Fibroblast of peridontal ligament (primary cell): ENCODE measurements at regions not wholly inside any gene's neighbourhood (a gene's known extent, or its start where the extent isn't known, plus 50 kb on each side); places are given as distances from the start of the nearest gene placed in this dataset.

Experiments
- DNase-seq: peaks from one replicate; pipeline ENCODE4 v3.0.0-alpha.2; 2010; ENCODE audit errors: extremely low read depth

DNA sequence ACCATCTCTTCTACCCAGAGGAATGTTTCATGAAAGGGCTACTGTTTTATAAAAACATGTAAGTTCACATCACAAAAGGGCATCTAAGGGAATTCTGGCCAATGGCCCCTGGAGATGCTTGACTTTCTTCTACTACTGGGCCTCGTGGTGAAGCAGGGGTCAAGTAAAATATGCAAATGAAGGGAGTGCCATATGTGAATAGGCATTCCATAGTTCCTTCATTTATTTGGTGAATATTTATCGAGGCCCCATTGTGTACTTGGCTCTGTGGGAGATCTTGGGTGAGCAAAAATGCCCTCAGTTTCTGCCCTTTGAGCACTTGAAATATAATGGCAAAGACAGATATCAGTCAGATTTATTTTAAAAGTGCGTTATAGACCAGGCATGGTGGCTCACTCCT, 101.3 kb upstream of the CACNA2D3 start:
- no peak for DNase-seq

DNA sequence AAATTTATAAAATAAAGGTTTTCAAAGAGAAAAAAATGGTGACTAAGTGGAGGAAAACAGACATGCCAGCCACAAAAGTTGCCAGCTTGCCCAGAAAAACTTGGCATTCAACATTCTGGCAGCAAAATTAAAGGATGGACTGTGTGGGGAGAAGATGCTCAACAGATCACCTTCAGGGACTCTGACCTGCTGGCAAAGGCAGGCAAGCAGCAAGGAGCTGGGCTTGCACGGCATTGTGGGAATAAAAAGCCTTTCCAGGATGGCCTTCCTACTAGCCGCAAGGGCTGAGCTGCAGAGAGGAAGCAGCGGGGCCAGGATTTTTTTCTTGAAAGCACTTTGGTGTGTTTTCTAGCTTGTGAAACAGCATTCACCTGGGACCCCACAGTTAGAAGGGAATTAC, 101.9 kb upstream of the CACNA2D3 start:
- no peak for DNase-seq

DNA sequence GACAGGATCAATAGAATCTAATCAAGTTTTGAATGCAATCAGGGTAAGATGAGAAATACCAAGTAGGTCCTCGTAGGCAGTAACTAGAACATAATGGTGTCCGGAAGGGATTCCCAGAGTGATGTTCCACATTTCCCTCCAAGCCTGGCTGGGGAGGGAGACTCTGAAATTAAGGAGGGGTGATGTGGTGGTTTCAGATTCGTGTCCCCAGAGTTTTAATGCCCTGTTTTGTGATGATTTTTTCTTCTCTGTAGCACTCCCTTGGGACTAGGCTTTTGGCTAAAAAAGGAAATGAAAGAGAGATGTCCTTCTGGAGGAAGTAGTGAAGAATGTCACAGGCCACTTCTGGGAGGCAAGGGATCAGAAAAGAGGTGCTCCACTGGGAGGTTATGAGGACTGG, 108.3 kb upstream of the CACNA2D3 start:
- no peak for DNase-seq

DNA sequence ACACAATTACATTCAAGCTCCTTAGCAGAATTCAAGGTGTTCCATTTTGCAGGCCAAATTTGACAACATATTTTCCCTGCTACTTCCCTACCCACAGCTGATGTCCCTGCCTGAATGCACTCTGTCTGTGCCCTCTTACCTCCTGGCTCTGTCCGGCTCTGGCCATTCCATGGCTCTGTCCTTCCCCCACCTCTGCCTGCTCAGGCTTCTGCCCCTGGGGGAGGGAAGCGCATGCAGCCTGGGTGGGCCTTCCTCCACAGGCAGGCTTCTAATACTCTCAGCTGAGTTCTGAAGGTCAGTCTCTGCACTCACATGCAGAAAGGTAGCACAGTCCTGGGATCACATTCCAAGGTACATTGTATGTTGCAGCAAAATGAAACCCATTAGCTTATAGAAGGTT, 113.6 kb upstream of the CACNA2D3 start:
- DNase-seq, result no peak

DNA sequence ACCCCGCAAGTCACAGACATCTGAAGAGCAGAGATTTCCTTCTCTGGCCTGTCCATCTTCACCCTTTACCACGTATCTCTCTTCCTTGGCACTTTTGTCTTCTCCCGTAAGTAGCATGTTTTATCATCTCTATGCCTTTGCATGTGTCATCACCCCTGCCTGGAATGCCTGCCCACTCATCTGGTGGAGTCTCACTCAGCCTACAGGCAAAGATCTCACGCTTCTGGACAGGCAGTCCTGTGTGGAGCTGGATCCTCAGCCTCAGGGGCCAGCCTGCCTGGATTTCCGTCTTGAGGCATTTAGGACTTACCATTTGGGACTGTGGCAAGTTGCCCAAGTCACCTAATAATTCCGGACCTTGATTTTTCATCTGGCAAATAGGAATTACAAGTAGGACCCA, 114.3 kb upstream of the CACNA2D3 start:
- no peak for DNase-seq

DNA sequence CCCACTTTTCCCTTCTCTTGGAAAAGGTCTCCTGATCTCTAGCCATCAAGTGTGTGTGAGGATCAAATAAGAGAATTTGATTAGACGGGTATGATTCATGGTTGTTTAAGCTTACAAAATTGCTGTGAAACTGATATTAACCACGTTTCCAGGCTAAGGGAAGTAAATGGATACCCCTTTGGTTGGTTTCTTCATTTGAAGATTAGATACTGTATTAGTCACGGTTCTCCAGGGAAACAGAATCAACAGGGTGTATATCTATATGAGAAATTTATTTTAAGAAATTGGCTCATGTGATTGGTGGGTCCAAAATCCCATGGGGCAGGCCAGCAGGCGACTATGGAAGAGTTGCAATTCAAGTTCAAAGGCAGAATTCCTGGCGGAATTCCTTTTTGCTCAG, 112.7 kb upstream of the SELENOK start:
- DNase-seq, result no peak

DNA sequence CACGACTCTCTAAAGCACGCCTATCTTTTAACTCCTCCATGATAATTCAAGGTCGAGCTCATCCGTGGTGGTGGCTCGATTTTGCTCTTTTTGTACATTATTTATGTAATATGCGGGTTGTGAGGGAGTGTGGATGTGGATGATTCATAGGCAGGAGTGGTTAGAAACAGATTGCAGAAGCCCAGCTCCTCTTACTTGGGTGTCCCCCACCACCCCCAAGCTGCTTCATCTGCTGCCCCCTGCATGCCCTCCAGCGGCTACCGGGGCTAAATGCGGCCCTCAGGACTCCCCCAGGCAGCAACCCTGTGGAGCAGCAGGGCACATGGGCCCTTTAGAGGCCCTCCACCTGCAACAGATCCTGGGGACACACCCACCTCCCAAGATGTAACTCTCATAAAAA, 111.5 kb upstream of the SELENOK start:
- no peak for DNase-seq

DNA sequence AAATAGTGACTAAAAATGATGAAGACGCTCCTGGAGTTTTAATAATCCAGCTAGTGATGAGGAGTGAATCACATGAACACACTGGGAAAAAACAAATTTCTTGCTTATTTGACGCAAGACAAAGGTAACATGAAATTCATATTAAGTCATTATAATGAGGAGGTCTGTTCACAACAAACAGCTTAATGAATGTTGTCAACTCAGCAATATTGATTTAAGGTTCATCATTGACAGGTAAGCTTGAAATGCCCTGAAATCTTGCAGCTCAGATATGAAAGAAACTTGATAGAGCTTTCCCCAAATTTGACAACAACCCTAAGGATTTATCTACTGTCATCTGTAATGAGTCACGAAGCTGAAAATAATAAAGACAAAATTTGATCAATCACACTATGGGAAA, 108.1 kb upstream of the SELENOK start:
- no peak for DNase-seq

DNA sequence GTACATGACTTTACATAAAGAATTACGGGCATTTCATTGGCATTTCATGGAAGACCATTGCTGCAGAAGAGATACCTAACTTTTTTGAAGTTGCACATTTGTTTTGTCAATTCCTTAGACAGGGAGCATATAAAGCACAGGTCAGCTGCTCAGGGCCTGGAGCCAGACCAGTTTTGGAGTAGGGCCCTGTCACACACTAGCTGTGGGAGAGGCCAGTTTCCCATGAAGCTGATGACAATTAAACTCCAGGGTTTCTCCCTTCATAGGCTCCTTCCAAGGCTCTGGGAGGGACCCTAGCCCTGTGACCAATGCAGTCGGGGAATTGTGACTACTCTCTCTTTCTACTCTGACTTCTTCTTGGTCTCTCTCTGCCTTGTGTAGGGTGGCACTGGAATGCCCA, 107.3 kb upstream of the SELENOK start:
- DNase-seq, result no peak

DNA sequence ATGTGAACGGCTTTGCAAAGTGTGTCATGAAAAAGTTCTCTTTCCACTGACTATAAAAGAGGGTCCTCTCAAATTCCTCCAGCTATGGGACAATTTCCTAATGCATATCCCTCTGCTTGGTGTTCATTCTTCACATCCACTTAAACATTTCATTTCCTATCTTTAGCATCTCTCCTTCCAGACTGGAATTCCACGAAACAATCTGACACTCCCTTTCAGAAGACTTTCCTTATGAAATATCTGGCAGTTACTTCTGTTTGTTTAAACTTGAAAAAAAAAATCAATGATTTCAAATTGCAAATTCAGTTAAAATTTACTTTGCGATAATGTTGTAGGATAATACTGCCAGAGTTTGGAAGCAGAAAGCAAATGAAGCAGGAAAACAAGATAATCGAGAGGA, 105.8 kb upstream of the SELENOK start:
- no peak for DNase-seq

DNA sequence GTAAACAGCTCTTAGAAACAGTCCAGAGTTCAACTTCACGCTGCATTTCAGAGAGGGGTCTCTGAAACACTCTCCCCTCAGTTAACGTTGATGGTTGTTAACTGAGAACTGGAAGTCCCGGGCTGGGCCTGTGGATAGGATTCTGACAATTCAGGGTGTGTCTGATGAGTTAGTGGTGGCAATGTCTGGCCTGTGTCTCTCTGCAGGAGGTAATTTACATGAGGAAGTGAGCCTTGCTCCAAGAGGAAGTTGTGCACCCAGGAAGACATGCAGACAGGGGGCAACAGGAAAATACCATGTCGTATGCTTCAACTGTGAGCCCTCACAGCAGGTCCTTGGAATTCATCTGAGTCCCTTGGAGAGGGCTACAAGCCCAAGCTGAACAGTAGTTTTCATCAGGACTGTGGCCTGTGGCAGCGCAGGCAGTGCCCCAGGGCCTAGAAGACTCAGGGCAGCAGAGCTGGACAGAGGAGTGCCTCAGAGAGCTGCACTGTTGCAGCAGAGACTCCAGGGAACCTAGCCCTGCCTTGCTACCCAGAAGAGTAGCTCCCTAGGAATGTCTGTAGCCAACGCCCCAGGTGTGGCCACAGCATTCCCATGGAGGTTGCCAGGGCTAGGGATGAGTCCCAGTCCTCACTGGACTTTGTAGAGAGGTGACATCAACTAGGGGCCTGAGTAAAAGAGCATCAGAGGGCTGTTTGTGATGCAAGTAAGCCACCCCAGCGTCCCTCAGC, 104.6 kb upstream of the SELENOK start:
- DNase-seq, result no peak

DNA sequence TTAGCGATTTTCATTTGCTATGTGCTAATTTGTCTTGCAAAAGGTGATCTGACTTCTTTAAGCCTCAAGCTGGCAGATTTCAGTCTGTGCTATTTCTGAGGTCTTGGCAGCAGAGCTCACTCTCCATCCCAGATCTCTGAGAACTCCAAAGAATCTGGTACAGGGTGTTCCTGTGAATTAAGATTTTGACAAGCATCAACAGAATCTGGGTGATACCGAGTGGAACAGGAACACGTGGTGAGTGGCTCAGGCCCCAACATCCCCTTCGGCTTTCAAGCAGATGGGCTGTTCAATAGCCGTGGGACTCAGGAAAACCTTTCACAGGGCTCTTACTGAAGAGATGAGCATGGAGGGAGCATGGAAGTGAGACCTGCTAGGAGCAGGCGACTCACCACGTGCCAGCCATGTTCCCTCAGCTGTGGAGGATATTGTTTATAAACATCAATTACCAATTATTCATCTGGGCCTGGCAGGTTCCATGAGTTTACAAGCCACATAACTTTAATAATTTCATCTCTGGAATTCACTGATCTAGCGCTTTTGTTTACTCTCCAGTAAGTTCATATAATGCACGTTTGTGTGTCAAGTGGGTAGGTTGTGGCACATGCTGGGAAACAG, 103.4 kb upstream of the SELENOK start:
- no peak for DNase-seq

DNA sequence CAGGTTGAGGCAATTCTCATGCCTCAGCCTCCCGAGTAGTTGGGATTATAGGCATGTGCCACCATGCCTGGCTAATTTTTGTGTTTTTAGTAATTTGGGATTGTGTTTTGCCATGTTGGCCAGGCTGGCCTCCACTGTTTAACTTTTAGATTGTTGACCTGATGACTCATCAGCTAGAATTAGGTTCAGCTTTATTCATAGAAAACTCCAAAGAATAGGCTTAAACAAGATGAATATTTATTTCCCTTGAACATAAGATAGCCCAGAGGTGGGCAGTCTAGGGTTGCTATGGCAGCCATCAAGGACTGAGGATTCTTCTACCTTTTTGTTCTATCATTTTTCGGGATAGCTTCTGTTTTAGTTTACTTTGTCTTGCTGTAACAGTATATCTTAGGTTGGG, 99.6 kb upstream of the SELENOK start:
- DNase-seq, result peak; percentile 3

DNA sequence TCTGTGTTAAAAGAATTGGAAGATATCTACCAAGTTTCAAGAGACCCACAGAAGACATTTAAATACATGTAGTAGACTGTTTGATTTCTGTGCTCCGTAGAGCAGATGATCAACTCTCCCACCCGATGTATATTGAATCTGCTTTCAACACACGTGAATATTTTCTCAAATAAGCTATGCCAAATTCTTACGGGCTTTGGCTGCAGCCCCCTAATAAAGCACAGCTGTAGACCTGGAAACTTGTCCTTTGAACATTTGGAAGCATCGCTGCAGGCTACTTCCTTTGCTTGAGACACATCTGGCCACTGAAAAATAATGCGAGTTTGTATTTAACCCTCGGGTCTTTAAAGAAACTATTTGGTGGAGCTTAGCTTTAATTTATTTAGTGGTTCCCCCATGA, 98.3 kb upstream of the SELENOK start:
- DNase-seq, result no peak

DNA sequence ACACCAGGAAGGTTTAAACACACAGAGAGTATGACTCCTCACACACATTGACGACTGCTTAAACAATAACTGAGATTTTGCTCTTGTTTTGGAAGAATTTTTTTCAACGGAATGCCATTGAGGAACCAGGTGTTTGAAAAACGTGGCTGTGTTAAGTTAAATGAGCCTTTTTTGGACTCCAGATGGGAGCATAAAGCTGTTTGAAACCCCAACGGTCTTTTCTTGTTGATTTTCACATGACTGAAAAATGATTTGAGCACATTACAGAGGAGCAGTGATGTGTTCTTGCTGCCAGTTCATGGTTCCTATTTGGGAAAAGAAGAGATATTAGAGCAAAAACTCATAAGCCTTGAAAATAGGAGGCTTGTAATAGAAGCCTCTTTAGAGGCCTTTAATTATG, 97.8 kb upstream of the SELENOK start:
- no peak for DNase-seq

DNA sequence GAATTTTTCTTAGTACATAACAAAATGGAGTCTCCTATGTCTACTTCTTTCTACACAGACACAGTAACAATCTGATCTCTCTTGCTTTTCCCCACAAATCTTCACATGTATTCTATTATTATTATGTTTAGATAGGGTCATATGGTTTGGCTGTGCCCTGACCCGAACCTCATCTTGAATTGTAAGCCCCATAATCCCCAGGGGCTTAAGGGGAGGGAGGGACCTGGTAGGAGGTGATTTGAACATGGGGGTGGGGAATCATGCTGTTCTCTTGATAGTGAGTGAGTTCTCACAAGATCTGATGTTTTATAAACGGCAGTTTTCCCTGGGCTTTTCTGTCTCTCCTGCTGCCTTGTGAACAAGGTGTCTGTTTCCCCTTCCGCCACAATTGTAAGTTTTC, 86.7 kb upstream of the SELENOK start:
- DNase-seq, result no peak

DNA sequence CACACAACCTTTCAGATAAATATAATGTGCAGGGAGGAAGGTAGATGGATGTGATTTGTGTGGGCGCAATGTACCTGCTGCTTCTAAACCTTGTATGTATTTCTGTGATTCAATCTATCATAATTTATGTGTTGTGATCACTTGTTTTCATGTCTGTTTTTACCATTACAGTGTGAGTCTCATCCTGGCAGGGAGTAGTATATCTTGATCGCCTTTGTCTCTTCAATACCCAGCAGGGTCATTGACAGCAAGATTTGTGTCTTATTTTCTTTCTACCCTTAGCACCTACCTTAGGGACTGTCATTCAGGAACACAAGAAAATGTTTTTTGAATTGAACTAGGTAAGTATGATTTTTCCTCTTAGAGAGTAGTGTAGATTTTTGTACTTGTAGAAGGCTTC, 83.7 kb upstream of the SELENOK start:
- no peak for DNase-seq

DNA sequence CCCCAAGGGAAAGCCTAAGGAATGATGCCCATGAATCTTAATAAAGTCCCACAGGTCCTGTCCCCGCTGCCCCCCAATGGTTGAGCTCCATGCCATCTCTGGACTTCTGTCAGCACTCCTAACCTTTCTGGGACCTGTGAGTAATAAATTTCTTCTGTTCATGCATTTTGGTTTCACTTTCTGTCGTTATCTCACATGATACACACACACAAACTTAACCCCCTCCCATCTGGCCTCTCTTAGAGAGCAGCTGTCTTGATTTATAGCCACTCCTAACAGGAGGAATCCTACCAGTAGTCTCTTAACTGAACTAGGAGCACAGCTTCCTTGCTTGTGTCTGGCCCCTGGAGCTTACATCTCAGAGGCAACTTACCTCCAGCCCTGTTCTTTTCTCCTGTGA, 82.7 kb upstream of the SELENOK start:
- DNase-seq, result no peak

DNA sequence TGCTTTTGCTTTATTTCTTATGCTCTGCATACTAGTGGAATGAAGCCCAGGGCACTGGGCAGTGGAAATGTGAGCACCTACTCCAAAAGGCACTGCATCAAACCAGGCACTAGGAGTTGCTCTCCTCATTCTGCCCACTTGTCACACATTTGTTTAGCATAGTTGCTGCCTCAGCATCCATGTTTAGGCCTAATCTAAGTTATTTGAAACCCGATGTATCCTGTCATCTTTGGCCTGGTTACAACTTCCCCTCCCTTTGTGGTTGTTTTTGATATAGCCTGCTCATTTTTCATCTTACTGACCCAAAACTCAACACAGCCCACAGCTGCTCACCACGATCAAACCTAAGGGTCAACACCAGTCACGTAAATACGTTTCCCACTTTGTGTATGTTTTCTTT, 82.2 kb upstream of the SELENOK start:
- DNase-seq, result no peak

DNA sequence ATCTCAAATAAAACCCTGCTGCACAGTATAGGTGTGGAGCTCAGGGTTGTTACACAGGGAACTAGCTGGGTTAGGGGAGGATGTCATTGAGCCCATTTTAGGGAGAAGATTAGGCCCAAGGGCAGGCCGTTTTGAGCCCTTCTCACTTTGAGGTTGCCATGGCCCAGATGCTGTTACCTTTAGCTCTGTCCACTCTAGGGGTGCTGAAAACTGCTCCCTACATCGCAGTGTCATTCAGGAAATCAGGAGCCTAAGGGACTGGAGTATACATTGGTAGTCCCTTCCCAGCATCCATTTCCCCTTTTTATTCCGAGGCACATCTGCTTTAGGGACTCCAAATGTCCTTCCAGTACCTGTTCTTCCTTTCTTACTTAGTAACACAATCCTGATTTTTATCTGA, 79.0 kb upstream of the SELENOK start:
- DNase-seq, result no peak

DNA sequence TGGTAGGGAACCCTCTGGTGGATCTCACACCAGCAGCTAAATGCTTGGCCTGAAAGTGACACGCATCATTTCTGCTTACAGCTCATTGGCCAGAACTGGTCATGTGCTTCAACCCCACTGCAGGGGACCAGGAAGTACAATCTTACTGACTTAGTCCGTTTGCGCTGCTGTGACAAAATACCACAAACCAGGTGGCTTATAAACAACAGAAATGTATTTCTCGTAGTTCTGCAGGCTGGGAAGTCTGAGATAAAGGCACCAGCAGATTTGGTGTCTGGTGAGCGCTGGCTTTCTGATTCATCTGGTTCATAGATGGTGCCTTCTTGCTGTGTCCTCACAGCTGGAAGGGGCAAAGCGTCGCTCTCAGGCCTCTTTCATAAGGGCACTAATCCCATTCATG, 77.4 kb upstream of the SELENOK start:
- no peak for DNase-seq

DNA sequence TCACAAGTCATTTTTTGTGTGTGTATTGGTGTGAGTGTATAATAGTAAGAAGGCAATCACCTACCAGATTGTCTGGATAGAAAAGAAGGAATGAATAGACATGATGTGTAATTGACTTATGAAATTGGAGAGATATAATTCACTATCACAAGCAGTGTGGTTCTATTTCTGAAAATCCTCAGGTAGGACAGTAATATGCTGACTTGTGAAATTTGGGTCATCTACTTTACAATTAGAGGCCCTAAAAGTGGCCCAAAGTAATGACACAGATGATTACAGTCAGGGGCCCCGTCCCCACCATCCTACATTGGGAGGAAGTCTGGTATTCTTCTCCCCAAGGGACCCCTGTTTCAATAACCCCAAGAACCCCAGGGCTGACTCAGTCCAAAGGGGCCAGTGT, 73.6 kb upstream of the SELENOK start:
- DNase-seq, result no peak

DNA sequence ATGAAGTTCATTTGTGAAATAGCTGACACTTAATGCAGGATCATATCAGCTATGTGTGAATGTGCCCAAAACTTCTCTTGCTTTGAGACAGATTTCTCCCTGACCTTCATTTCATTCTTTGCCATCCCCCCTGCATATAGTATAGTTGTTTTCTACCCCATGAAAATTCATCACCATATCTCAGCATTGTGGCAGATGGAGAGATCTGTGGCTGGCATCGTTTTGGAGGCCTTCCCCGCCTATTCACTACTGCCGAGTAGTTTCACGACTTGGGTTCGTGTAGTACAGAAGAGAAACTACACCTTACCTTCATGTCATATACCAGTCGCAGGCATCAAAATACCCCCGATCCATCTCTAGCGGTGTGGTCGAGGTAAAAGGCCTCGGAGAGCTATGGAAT, 66.2 kb upstream of the SELENOK start:
- no peak for DNase-seq

DNA sequence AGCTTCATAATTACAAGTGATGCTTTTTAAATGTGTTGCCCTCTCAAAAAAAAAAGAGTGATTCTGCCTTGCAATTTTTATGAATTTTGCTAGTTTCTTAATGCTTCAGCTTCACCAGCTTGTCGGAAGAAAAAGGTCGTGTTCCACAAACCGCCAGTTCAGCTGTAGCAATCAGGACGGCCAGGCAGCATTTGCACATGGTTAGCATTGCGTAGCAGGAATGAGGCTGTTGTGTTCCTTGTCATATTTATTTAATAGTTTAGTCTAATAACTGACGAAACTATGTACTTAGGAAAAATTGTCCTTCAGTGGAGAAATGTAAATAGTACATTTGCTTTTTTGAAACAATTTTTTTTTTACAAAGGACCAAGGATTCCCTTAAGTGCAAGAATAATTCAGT, 64.9 kb upstream of the SELENOK start:
- DNase-seq, result no peak
